GM23338 (cell line): ENCODE measurements at regions not wholly inside any gene's neighbourhood (a gene's known extent, or its start where the extent isn't known, plus 50 kb on each side); places are given as distances from the start of the nearest gene placed in this dataset.

Experiments used
- ATAC-seq: fragments of 200-7000 bp; cut with Tn5 transposase; 3 replicates; pipeline ENCODE4 v1.9.1; 2020
- DNase-seq: peaks from one replicate; pipeline ENCODE4 v3.0.0-alpha.2; 2015; ENCODE audit warnings: low spot score
- H2AFZ ChIP-seq: fragments of 200-600 bp; sonication (generic); 2 replicates; pipeline ENCODE4 v1.8.0; 2016; ENCODE audit warnings: antibody characterized with exemption, mild to moderate bottlenecking, moderate library complexity
- H3F3A ChIP-seq: fragments of 200-600 bp; sonication (generic); replicated peaks from 2 replicates; pipeline ENCODE4 v1.8.0; 2017; ENCODE audit warnings: antibody characterized with exemption, mixed run types, low read depth
- H3K27ac ChIP-seq: fragments of 200-600 bp; sonication (generic); 2 replicates; pipeline ENCODE4 v1.6.1; 2016; ENCODE audit warnings: low read depth
- H3K27me3 ChIP-seq: fragments of 200-600 bp; sonication (generic); 2 replicates; pipeline ENCODE4 v1.8.0; 2016; ENCODE audit warnings: mild to moderate bottlenecking, mixed run types, moderate library complexity; ENCODE audit not compliant: insufficient read depth
- H3K36me3 ChIP-seq: fragments of 200-600 bp; sonication (generic); 2 replicates; pipeline ENCODE4 v1.8.0; 2016; ENCODE audit warnings: mild to moderate bottlenecking; ENCODE audit not compliant: insufficient read depth
- H3K4me1 ChIP-seq: fragments of 200-600 bp; sonication (generic); 2 replicates; pipeline ENCODE4 v1.8.0; 2016; ENCODE audit warnings: mild to moderate bottlenecking, moderate library complexity; ENCODE audit not compliant: insufficient read depth
- H3K4me2 ChIP-seq: fragments of 200-600 bp; sonication (generic); 2 replicates; pipeline ENCODE4 v1.7.1; 2017; ENCODE audit warnings: mixed run types
- H3K4me3 ChIP-seq: fragments of 200-600 bp; sonication (generic); 2 replicates; pipeline ENCODE4 v1.6.1; 2016; ENCODE audit warnings: mixed run types
- H3K79me2 ChIP-seq: fragments of 200-600 bp; sonication (generic); replicated peaks from 2 replicates; pipeline ENCODE4 v1.8.0; 2017; ENCODE audit warnings: mild to moderate bottlenecking; ENCODE audit not compliant: insufficient read depth
- H3K9me2 ChIP-seq: fragments of 200-600 bp; sonication (generic); 2 replicates; pipeline ENCODE4 v1.8.0; 2017; ENCODE audit not compliant: insufficient read depth
- H4K20me1 ChIP-seq: fragments of 200-600 bp; sonication (generic); replicated peaks from 2 replicates; pipeline ENCODE4 v1.8.0; 2017; ENCODE audit warnings: mild to moderate bottlenecking; ENCODE audit not compliant: insufficient read depth
- H3K27ac Mint-ChIP-seq: 2 replicates; pipeline ENCODE4 v1.8.0; 2020; ENCODE audit warnings: inconsistent platforms, mild to moderate bottlenecking, moderate library complexity, mixed read lengths
- H3K27me3 Mint-ChIP-seq: 3 replicates; pipeline ENCODE4 v1.8.0; 2022; ENCODE audit warnings: low read depth, mild to moderate bottlenecking, moderate library complexity, mixed read lengths, inconsistent platforms; ENCODE audit not compliant: insufficient read depth, poor library complexity
- H3K36me3 Mint-ChIP-seq: 3 replicates; pipeline ENCODE4 v1.8.0; 2021; ENCODE audit warnings: low read depth, mild to moderate bottlenecking, inconsistent platforms, moderate library complexity, mixed read lengths
- H3K4me1 Mint-ChIP-seq: 3 replicates; pipeline ENCODE4 v1.8.0; 2020; ENCODE audit warnings: mild to moderate bottlenecking, inconsistent platforms, mixed read lengths
- H3K4me3 Mint-ChIP-seq: 3 replicates; pipeline ENCODE4 v1.8.0; 2021; ENCODE audit warnings: moderate library complexity, mild to moderate bottlenecking, inconsistent platforms, mixed read lengths
- H3K9me3 Mint-ChIP-seq: 3 replicates; pipeline ENCODE4 v1.8.0; 2020; ENCODE audit warnings: moderate library complexity, mild to moderate bottlenecking, inconsistent platforms, mixed read lengths
- CREB1 ChIP-seq: fragments of 250-450 bp; sonication (Bioruptor Pico); IDR thresholded peaks from 2 replicates; pipeline ENCODE4 v1.5.0; 2020; ENCODE audit warnings: low read depth, mild to moderate bottlenecking, moderate library complexity
- CTCF ChIP-seq, 2 experiments: fragments of 200-600 bp in 1 of 2; sonication (generic) in 1 of 2; conservative IDR thresholded peaks; 2 replicates each; pipeline versions ENCODE4 v1.5.1 to v1.6.1; 2016 to 2017; ENCODE audit warnings: antibody characterized with exemption in 2 of 2, low read depth in 2 of 2, mild to moderate bottlenecking in 2 of 2, moderate library complexity in 1 of 2
- ETS1 ChIP-seq: IDR thresholded peaks from 2 replicates; pipeline ENCODE4 v1.6.1; 2016; ENCODE audit warnings: antibody characterized with exemption
- EZH2 ChIP-seq: fragments of 200-600 bp; sonication (generic); IDR thresholded peaks from one replicate; pipeline ENCODE4 v1.8.0; 2017; ENCODE audit warnings: antibody characterized with exemption, mild to moderate bottlenecking, low read depth; ENCODE audit not compliant: unreplicated experiment
- EZH2phosphoT487 ChIP-seq: fragments of 200-600 bp; sonication (generic); IDR thresholded peaks from one replicate; pipeline ENCODE4 v1.8.1; 2018; ENCODE audit warnings: antibody characterized with exemption; ENCODE audit not compliant: unreplicated experiment
- NANOG ChIP-seq: IDR thresholded peaks from 2 replicates; pipeline ENCODE4 v1.6.1; 2016; ENCODE audit warnings: antibody characterized with exemption, borderline replicate concordance
- POLR2AphosphoS5 ChIP-seq: IDR thresholded peaks from 2 replicates; pipeline ENCODE4 v1.6.1; 2016; ENCODE audit warnings: antibody characterized with exemption, low read depth
- STAT1 ChIP-seq: IDR thresholded peaks from one replicate; pipeline ENCODE4 v1.6.1; 2016; ENCODE audit warnings: antibody characterized with exemption; ENCODE audit not compliant: unreplicated experiment
- ZNF114 ChIP-seq: fragments of 250-450 bp; sonication (Bioruptor Pico); IDR thresholded peaks from 2 replicates; pipeline ENCODE4 v1.5.0; 2020; ENCODE audit warnings: mild to moderate bottlenecking, moderate library complexity
- ZNF331 ChIP-seq: fragments of 250-450 bp; sonication (Bioruptor Pico); IDR thresholded peaks from 2 replicates; pipeline ENCODE4 v1.5.0; 2020; ENCODE audit warnings: low read depth, mild to moderate bottlenecking, moderate library complexity
- ZNF462 ChIP-seq: fragments of 250-450 bp; sonication (Bioruptor Pico); IDR thresholded peaks from 2 replicates; pipeline ENCODE4 v1.5.0; 2020; ENCODE audit warnings: mild to moderate bottlenecking, moderate library complexity

GRCh38 chr10:10667466-10667865 lies 350.2 kb upstream of the CELF2 start (continued):
- TF ChIP-seq ZNF462 (CRISPR knock-in tag) (no peak), POLR2AphosphoS5 (no peak), NANOG (no peak), EZH2 (no peak), CTCF (conservative IDR thresholded peaks at IDR 0.05; ENCODE audit: low read depth in 2 of 2) (no peak), CREB1 (no peak), EZH2phosphoT487 (no peak)

- no peak overlapping the region for H3K27ac Mint-ChIP-seq
- no peak overlapping the region for H3K4me3 Mint-ChIP-seq
- no peaks in the 10 kb centered on the region for H3K79me2 ChIP-seq
- ATAC-seq = no peak
- H3K27me3 Mint-ChIP-seq = peaks cover 1% of the 10 kb centered on the region
- no peaks in the 10 kb centered on the region for H3F3A ChIP-seq
- H3K4me3 ChIP-seq = no peak overlapping the region
- H4K20me1 ChIP-seq = no peaks in the 10 kb centered on the region
- no peak overlapping the region for H3K27ac ChIP-seq
- no peak for DNase-seq
- H3K4me1 ChIP-seq = no peaks in the 10 kb centered on the region
- no peaks in the 10 kb centered on the region for H3K4me1 Mint-ChIP-seq
- no peaks in the 10 kb centered on the region for H3K27me3 ChIP-seq
- H2AFZ ChIP-seq = no peak overlapping the region
- peaks cover 12% of the 10 kb centered on the region for H3K36me3 ChIP-seq
- peaks cover 25% of the 10 kb centered on the region for H3K36me3 Mint-ChIP-seq
- H3K9me3 Mint-ChIP-seq = peaks cover 26% of the 10 kb centered on the region
- H3K9me2 ChIP-seq = no peaks in the 10 kb centered on the region
- no peak overlapping the region for H3K4me2 ChIP-seq
- TF ChIP-seq STAT1 = no peak
- no peak for TF ChIP-seq POLR2AphosphoS5
- TF ChIP-seq EZH2phosphoT487 = no peak
- no peak for TF ChIP-seq ETS1
- no peak for TF ChIP-seq ZNF114 (CRISPR knock-in tag)
- TF ChIP-seq CTCF (conservative IDR thresholded peaks at IDR 0.05; ENCODE audit: low read depth in 2 of 2) = no peak
- no peak for TF ChIP-seq ZNF331 (CRISPR knock-in tag)
- no peak for TF ChIP-seq EZH2
Measured at GRCh38 chr10:10676972-10677371, 340.7 kb upstream of the CELF2 start.
